Activated T-cell treated with anti-CD3 and anti-CD28 coated beads, Interleukin-2, amount 50 U/mL, for 4 hours (primary cell): ENCODE measurements at regions not wholly inside any gene's neighbourhood (a gene's known extent, or its start where the extent isn't known, plus 50 kb on each side); places are given as distances from the start of the nearest gene placed in this dataset.

Source experiments
- ATAC-seq, 2 donors: fragments of 200-7000 bp; cut with Tn5 transposase; one replicate each; pipeline ENCODE4 v1.10.0; 2021
- DNase-seq: peaks from one replicate; pipeline ENCODE4 v3.0.0-alpha.2; 2020
- H3K27me3 Mint-ChIP-seq: one replicate; pipeline ENCODE4 v1.8.0; 2021; ENCODE audit warnings: low read depth, mixed read lengths
- H3K36me3 Mint-ChIP-seq: one replicate; pipeline ENCODE4 v1.8.0; 2022; ENCODE audit warnings: mixed read lengths; ENCODE audit not compliant: insufficient read depth
- H3K4me1 Mint-ChIP-seq: one replicate; pipeline ENCODE4 v1.8.0; 2021; ENCODE audit warnings: low read depth, mixed read lengths
- H3K4me3 Mint-ChIP-seq: one replicate; pipeline ENCODE4 v1.8.0; 2021; ENCODE audit warnings: mild to moderate bottlenecking, moderate library complexity, mixed read lengths
- H3K9me3 Mint-ChIP-seq: one replicate; pipeline ENCODE4 v1.8.0; 2021; ENCODE audit warnings: mixed read lengths

GRCh38 chr5:102700916-102701315 lies 54.2 kb upstream of the PAM start:
- H3K27me3 Mint-ChIP-seq: no peaks in the 10 kb centered on the region
- DNase-seq (no peak), ATAC-seq (no peak)
- no peaks in the 10 kb centered on the region for H3K4me1 Mint-ChIP-seq
- H3K36me3 Mint-ChIP-seq: no peaks in the 10 kb centered on the region
- H3K4me3 Mint-ChIP-seq: no peak overlapping the region
- H3K9me3 Mint-ChIP-seq: no peaks in the 10 kb centered on the region

GRCh38 chr5:102701748-102702147 lies 53.4 kb upstream of the PAM start:
- Mint-ChIP-seq H3K36me3 (no peaks in the 10 kb centered on the region), H3K9me3 (no peaks in the 10 kb centered on the region), H3K27me3 (no peaks in the 10 kb centered on the region), H3K4me1 (no peaks in the 10 kb centered on the region), H3K4me3 (no peak overlapping the region)
- no peak for DNase-seq
- ATAC-seq: no peak
